Middle frontal gyrus (tissue), 1 donor: ENCODE measurements at regions not wholly inside any gene's neighbourhood (a gene's known extent, or its start where the extent isn't known, plus 50 kb on each side); places are given as distances from the start of the nearest gene placed in this dataset.

Experiments
- DNase-seq: peaks from one replicate; pipeline ENCODE4 v3.0.0-alpha.2; 2015; ENCODE audit warnings: low spot score; ENCODE audit errors: extremely low spot score

GRCh38 chr20:60359010-60359409, 400.8 kb downstream of the CDH26 start:
- no peak for DNase-seq

GRCh38 chr20:60361761-60362395, 403.7 kb downstream of the CDH26 start:
- DNase-seq, result no peak

GRCh38 chr20:60362531-60362930, 404.3 kb downstream of the CDH26 start:
- DNase-seq, result no peak

- DNase-seq, result no peak
Observed at GRCh38 chr20:60363698-60364097, 405.5 kb downstream of the CDH26 start.

- DNase-seq, result no peak
Observed at GRCh38 chr20:60365064-60365666, 406.9 kb downstream of the CDH26 start.

DNA sequence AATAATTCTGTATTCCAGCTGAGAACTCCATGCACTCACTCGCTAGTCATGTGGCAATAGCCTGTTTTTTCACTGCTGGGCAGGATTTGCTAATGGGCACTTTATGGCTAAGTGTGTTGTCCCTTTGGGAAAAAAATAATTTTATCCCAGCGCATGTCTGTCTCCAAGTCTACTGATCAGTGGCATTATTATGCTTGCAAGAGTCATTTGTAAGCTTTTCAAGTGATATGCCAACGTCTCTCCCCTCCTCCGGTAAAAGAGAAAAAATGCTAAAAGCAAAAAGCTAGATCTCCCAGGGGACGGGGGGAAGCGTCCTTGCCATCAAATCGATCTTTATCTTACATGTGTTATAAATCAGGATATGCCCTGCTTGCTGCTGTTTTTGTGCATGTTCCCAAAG, 407.7 kb downstream of the CDH26 start:
- no peak for DNase-seq

GRCh38 chr20:60371384-60371783, 413.2 kb downstream of the CDH26 start:
- no peak for DNase-seq

GRCh38 chr20:60372275-60372674, 414.1 kb downstream of the CDH26 start:
- DNase-seq, result no peak

GRCh38 chr20:60372822-60373221, 414.6 kb downstream of the CDH26 start:
- DNase-seq, result no peak

DNA sequence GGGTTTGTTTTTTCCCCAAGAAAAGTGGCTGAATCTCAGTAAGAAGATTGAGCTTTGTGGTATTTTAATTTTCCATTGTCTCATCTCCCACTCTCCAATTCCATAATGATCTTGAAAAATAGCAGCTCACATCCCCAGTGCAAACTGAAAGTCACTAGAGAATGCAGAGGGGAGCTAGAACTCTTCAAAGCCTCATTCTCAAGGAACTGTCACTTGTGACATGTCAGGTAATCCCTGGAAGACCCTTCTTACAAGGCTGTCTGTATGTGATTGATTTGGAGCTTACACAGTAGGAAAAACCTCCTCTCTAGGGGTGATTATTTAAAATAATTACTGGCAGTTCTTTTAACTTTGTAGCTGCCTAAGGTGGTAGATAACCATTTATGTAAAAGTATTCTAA, 420.4 kb downstream of the CDH26 start:
- no peak for DNase-seq

- no peak for DNase-seq
Observed at GRCh38 chr20:60381643-60382400, 423.6 kb downstream of the CDH26 start.

GRCh38 chr20:60389441-60389840, 431.2 kb downstream of the CDH26 start:
- no peak for DNase-seq

GRCh38 chr20:60389882-60390281, 431.7 kb downstream of the CDH26 start:
- no peak for DNase-seq

- DNase-seq, result no peak
Observed at GRCh38 chr20:60395991-60396390, 437.8 kb downstream of the CDH26 start.

DNA sequence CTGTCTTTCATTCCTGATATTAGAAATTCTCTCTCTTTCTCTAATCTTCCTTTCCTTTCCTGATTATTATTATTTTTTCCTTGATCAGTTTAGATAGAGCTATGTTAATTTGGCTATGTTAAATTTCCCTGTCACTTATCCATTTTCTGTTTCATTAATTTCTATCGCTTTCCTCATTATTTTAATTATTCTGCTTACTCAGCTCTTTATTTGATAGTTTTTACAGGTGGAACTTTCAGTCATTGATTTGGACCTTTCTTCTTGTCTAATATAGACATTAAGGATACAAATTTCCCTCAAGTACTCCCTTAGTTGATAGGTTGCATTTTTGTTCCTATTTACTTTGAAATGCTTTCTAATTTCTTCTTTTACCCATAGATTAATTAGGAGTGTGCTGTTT, 442.3 kb downstream of the CDH26 start:
- DNase-seq, result no peak

- no peak for DNase-seq
Observed at GRCh38 chr20:60402189-60403058, 444.2 kb downstream of the CDH26 start.

DNA sequence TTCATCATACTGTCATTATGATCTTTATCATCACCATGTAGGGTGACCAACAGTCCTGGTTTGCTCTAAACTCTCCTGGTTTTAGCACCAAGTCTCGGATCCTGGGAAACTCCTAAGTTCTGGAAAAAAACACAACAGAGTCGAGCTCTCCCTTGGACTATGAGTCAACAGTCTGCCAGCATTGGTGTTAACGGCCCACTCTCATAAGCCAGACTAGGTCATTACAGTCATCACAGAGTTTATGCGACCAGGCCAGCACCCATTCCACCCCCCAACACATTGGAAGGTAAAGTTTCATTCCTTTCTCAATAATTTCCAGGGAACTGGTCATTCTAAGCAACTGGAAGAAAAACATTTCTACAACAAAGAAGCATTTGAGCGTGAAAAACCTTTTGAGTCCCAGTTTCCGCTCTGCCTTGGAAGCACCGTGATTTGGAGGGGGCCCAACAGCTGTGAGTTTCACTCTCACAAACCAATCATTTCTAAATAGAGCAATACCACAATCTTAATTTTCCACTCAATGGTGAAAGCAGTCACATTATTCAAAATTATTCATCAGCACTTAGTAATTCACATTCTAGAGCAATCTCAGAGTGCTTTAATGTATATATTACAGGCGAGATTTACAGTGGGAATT, 445.0 kb downstream of the CDH26 start:
- no peak for DNase-seq

GRCh38 chr20:60407011-60407771, 449.0 kb downstream of the CDH26 start:
- no peak for DNase-seq

DNA sequence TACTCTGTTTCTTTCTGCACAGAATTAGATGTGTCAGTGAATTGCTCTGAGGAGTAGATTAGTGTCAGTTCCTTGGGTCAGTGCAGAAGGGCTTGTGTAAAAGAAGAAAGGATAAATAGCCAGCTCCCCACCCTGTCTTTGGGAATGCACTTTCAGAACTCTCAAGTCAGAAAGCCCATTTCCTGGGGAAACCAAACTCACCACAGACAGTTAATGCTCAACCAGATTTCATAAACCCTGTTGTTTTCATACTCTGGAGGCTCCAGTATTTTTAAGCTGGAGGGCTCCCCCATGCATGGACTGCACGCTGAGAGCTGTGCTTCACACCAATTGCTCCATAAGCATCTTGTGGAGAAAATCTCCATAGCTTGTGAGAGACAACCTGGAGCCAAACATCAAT, 449.7 kb downstream of the CDH26 start:
- DNase-seq, result no peak

DNA sequence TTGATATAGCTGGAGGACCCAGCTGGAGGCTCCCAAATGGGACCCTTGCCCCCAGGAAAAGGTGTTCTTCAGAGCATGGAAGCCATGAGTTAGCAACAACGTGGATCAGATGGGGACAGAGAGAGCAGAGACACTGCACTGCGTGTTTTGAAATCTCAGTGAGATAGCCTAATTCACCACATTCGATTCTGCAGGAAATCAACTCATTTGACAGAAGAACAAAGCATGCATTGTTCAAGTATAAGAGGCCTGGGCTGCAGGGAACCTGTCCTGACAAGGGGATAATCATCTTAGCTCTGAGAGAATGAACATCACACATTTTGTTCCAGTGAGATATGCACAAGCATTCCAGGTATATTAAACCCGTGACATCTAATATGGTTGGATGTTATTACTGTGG, 450.2 kb downstream of the CDH26 start:
- DNase-seq, result no peak
